ENCODE measurements at regions not wholly inside any gene's neighbourhood (a gene's known extent, or its start where the extent isn't known, plus 50 kb on each side); places are given as distances from the start of the nearest gene placed in this dataset.

DNA sequence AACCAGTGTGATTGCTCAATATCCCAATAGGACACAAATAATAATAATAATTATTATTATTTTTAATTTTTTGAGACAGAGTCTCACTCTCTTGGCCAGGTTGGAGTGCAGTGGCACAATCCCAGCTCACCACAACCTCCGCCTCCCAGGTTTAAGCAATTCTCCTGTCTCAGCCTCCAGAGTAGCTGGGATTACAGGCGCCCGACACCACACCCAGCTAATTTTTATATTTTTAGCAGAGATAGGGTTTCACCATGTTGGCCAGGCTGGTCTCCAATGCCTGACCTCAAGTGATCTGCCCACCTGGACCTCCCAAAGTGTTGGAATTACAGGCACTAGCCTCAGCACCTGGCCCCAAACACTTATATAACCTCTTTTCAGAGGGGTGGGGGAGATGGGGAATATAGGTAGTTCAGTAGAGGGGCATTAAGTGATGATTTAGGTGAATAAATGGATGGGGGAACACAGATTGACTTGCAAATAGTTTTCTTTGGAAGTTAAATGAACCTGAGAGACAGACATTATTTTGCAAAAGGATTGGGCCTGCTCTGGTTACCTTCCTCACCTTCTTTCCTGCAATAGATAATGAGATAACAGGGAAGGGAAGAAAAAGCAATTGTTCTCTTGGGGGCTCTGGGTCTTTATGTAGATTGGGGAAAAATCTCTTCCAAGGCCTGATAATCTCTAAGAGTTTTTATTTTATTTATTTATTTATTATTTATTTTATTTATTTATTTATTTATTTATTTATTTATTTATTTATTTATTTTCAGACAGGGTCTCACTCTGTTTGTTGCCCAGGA, 57.7 kb downstream of the RESF1 start:
- TF ChIP-seq, protein P1, sequence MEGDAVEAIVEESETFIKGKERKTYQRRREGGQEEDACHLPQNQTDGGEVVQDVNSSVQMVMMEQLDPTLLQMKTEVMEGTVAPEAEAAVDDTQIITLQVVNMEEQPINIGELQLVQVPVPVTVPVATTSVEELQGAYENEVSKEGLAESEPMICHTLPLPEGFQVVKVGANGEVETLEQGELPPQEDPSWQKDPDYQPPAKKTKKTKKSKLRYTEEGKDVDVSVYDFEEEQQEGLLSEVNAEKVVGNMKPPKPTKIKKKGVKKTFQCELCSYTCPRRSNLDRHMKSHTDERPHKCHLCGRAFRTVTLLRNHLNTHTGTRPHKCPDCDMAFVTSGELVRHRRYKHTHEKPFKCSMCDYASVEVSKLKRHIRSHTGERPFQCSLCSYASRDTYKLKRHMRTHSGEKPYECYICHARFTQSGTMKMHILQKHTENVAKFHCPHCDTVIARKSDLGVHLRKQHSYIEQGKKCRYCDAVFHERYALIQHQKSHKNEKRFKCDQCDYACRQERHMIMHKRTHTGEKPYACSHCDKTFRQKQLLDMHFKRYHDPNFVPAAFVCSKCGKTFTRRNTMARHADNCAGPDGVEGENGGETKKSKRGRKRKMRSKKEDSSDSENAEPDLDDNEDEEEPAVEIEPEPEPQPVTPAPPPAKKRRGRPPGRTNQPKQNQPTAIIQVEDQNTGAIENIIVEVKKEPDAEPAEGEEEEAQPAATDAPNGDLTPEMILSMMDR (IDR thresholded peaks at IDR 0.05): no peak
- TF ChIP-seq POLR2A (IDR thresholded peaks at IDR 0.05): no peak
